Mesenchymal stem cell (in vitro differentiated cells and primary cell): ENCODE measurements at regions not wholly inside any gene's neighbourhood (a gene's known extent, or its start where the extent isn't known, plus 50 kb on each side); places are given as distances from the start of the nearest gene placed in this dataset.
A peak's percentile ranks its signal among the peaks of the same experiment; 100 is the strongest.

ENCODE experiments used
- DNase-seq: peaks from one replicate; pipeline ENCODE4 v3.0.0-alpha.2; 2013
- H2AFZ ChIP-seq: one replicate; pipeline ENCODE4 v1.6.1; 2013; ENCODE audit warnings: low read depth, mild to moderate bottlenecking, control low read depth, inconsistent platforms, low read length, moderate library complexity
- H2AK5ac ChIP-seq: 2 replicates; pipeline ENCODE4 v1.6.1; 2013; ENCODE audit warnings: low read length, moderate library complexity, mild to moderate bottlenecking, inconsistent platforms; ENCODE audit not compliant: severe bottlenecking
- H2BK120ac ChIP-seq: one replicate; pipeline ENCODE4 v1.6.1; 2013; ENCODE audit warnings: low read depth, mild to moderate bottlenecking, inconsistent platforms, low read length, moderate library complexity
- H2BK12ac ChIP-seq, 2 experiments: one replicate each; pipeline ENCODE4 v1.6.1; 2013; ENCODE audit warnings: inconsistent platforms in 2 of 2, low read length in 2 of 2, mild to moderate bottlenecking in 2 of 2, moderate library complexity in 2 of 2, control low read depth in 1 of 2
- H2BK15ac ChIP-seq: one replicate; pipeline ENCODE4 v1.6.1; 2013; ENCODE audit warnings: mild to moderate bottlenecking, low read depth, inconsistent platforms; ENCODE audit not compliant: poor library complexity, severe bottlenecking
- H2BK5ac ChIP-seq: 2 replicates; pipeline ENCODE4 v1.6.1; 2013; ENCODE audit warnings: low read depth, mild to moderate bottlenecking, low read length, control low read depth, inconsistent platforms; ENCODE audit not compliant: poor library complexity, severe bottlenecking
- H3K14ac ChIP-seq, 2 experiments: one replicate each; pipeline ENCODE4 v1.6.1; 2013; ENCODE audit warnings: inconsistent platforms in 2 of 2, low read length in 2 of 2, control low read depth in 1 of 2, mild to moderate bottlenecking in 1 of 2, moderate library complexity in 1 of 2
- H3K18ac ChIP-seq, 2 experiments: one replicate each; pipeline ENCODE4 v1.6.1; 2013; ENCODE audit warnings: inconsistent platforms in 2 of 2, low read length in 2 of 2, control low read depth in 1 of 2, low read depth in 1 of 2, mild to moderate bottlenecking in 1 of 2
- H3K23ac ChIP-seq, 2 experiments: one replicate each; pipeline ENCODE4 v1.6.1; 2013; ENCODE audit warnings: inconsistent platforms in 2 of 2, low read length in 2 of 2, mild to moderate bottlenecking in 2 of 2, moderate library complexity in 2 of 2, control low read depth in 1 of 2
- H3K27ac ChIP-seq: 2 replicates; pipeline ENCODE4 v1.5.1; 2013; ENCODE audit warnings: mild to moderate bottlenecking, moderate library complexity, low read length, control low read depth, inconsistent platforms; ENCODE audit not compliant: poor library complexity, severe bottlenecking
- H3K27me3 ChIP-seq, 2 experiments: 2 replicates each; pipeline versions ENCODE4 v1.6.1 to v1.7.0; 2013; ENCODE audit warnings: low read length in 2 of 2, mild to moderate bottlenecking in 2 of 2, moderate library complexity in 2 of 2, control low read depth in 1 of 2, inconsistent platforms in 1 of 2; ENCODE audit not compliant: control insufficient read depth in 1 of 2, insufficient read depth in 1 of 2
- H3K36me3 ChIP-seq, 2 experiments: 2 replicates each; pipeline versions ENCODE4 v1.6.1 to v1.7.0; 2013; ENCODE audit warnings: low read length in 2 of 2, control low read depth in 1 of 2, inconsistent platforms in 1 of 2, low read depth in 1 of 2, mild to moderate bottlenecking in 1 of 2; ENCODE audit not compliant: insufficient read depth in 2 of 2, control insufficient read depth in 1 of 2
- H3K4ac ChIP-seq, 2 experiments: one replicate each; pipeline ENCODE4 v1.6.1; 2013; ENCODE audit warnings: inconsistent platforms in 2 of 2, low read length in 2 of 2, mild to moderate bottlenecking in 2 of 2, moderate library complexity in 2 of 2, control low read depth in 1 of 2, low read depth in 1 of 2
- H3K4me1 ChIP-seq: 2 replicates; pipeline ENCODE4 v1.6.1; 2013; ENCODE audit warnings: low read depth, low read length, control low read depth; ENCODE audit not compliant: control insufficient read depth, insufficient read depth
- H3K4me2 ChIP-seq: 2 replicates; pipeline ENCODE4 v1.6.1; 2013; ENCODE audit warnings: low read length, mild to moderate bottlenecking, inconsistent platforms; ENCODE audit not compliant: poor library complexity, severe bottlenecking
- H3K4me3 ChIP-seq, 2 experiments: 2 replicates each; pipeline versions ENCODE4 v1.5.1 to v1.7.0; 2013; ENCODE audit warnings: low read length in 2 of 2, mild to moderate bottlenecking in 2 of 2, control low read depth in 1 of 2, low read depth in 1 of 2; ENCODE audit not compliant: insufficient read depth in 1 of 2
- H3K79me1 ChIP-seq: replicated peaks from 2 replicates; pipeline ENCODE4 v1.6.1; 2013; ENCODE audit warnings: mild to moderate bottlenecking, control low read depth, low read length, inconsistent platforms; ENCODE audit not compliant: poor library complexity, severe bottlenecking
- H3K9ac ChIP-seq: 2 replicates; pipeline ENCODE4 v1.7.0; 2013; ENCODE audit warnings: mild to moderate bottlenecking, low read length, moderate library complexity
- H3K9me3 ChIP-seq: 2 replicates; pipeline ENCODE4 v1.7.0; 2013; ENCODE audit warnings: mild to moderate bottlenecking, low read length; ENCODE audit not compliant: control insufficient read depth
- H4K8ac ChIP-seq: one replicate; pipeline ENCODE4 v1.6.1; 2013; ENCODE audit warnings: inconsistent platforms, mild to moderate bottlenecking, low read length, moderate library complexity
- H4K91ac ChIP-seq: one replicate; pipeline ENCODE4 v1.6.1; 2013; ENCODE audit warnings: mild to moderate bottlenecking, low read length, inconsistent platforms
- WGBS: methylation state at CpG from one replicate; pipeline ENCODE4 v1.1.7; 2013; ENCODE audit warnings: mixed read lengths; 5-methylcytosine and 5-hydroxymethylcytosine counted together

- no peak overlapping the region for H3K18ac ChIP-seq
- no peak overlapping the region for H4K8ac ChIP-seq
- H3K36me3 ChIP-seq: no peaks in the 10 kb centered on the region
- peak overlapping the region; percentile 3 for H2AK5ac ChIP-seq
- H2AFZ ChIP-seq: no peak overlapping the region
- H3K9me3 ChIP-seq: peaks cover 11% of the 10 kb centered on the region
- H3K79me1 ChIP-seq: no peaks in the 10 kb centered on the region
- no peak overlapping the region for H3K4me3 ChIP-seq
- no peak overlapping the region for H3K14ac ChIP-seq
- peak overlapping the region in 1 of 2 experiments; percentile 42 for H3K4ac ChIP-seq
- H2BK15ac ChIP-seq: no peak overlapping the region
- H3K9ac ChIP-seq: no peak overlapping the region
- H3K27ac ChIP-seq: no peak overlapping the region
- H3K4me2 ChIP-seq: no peak overlapping the region
- H3K27me3 ChIP-seq: no peaks in the 10 kb centered on the region
- H3K4me1 ChIP-seq: peaks cover 8% of the 10 kb centered on the region
- WGBS: 0% methylated on average over 1 of the region's 1 CpG
- H2BK12ac ChIP-seq: no peak overlapping the region
- H4K91ac ChIP-seq: no peak overlapping the region
- H2BK120ac ChIP-seq: no peak overlapping the region
- H3K23ac ChIP-seq: no peak overlapping the region
- DNase-seq: no peak
- H2BK5ac ChIP-seq: no peak overlapping the region
Observed at GRCh38 chr15:56813995-56814394, 80.7 kb upstream of the ZNF280D start.

- no peak overlapping the region for H3K4me2 ChIP-seq
- no peak overlapping the region for H3K18ac ChIP-seq
- no peak overlapping the region for H2BK15ac ChIP-seq
- peaks cover 21% of the 10 kb centered on the region for H3K9me3 ChIP-seq
- H2BK5ac ChIP-seq: no peak overlapping the region
- H3K79me1 ChIP-seq: no peaks in the 10 kb centered on the region
- H4K8ac ChIP-seq: no peak overlapping the region
- no peak overlapping the region for H3K9ac ChIP-seq
- no peak overlapping the region for H3K4me3 ChIP-seq
- no peak for DNase-seq
- H3K27ac ChIP-seq: no peak overlapping the region
- H3K14ac ChIP-seq: no peak overlapping the region
- H2BK120ac ChIP-seq: no peak overlapping the region
- no peak overlapping the region for H3K4ac ChIP-seq
- no peak overlapping the region for H3K23ac ChIP-seq
- H3K4me1 ChIP-seq: peaks cover 8% of the 10 kb centered on the region
- H3K27me3 ChIP-seq: no peaks in the 10 kb centered on the region
- no peak overlapping the region for H2AK5ac ChIP-seq
- H2BK12ac ChIP-seq: no peak overlapping the region
- H3K36me3 ChIP-seq: no peaks in the 10 kb centered on the region
- H2AFZ ChIP-seq: no peak overlapping the region
- H4K91ac ChIP-seq: no peak overlapping the region
Observed at GRCh38 chr15:56812961-56813360, 79.7 kb upstream of the ZNF280D start.

- H3K23ac ChIP-seq: no peak overlapping the region
- no peak overlapping the region for H2AK5ac ChIP-seq
- no peaks in the 10 kb centered on the region for H3K79me1 ChIP-seq
- H2BK5ac ChIP-seq: no peak overlapping the region
- no peaks in the 10 kb centered on the region for H3K27me3 ChIP-seq
- no peak overlapping the region for H3K4me2 ChIP-seq
- DNase-seq: no peak
- no peak overlapping the region for H4K8ac ChIP-seq
- H3K9me3 ChIP-seq: peaks cover 28% of the 10 kb centered on the region
- peaks cover 8% of the 10 kb centered on the region for H3K4me1 ChIP-seq
- H3K9ac ChIP-seq: no peak overlapping the region
- WGBS: 71% methylated on average over 3 of the region's 3 CpGs
- no peak overlapping the region for H2BK120ac ChIP-seq
- H2BK15ac ChIP-seq: no peak overlapping the region
- H3K14ac ChIP-seq: no peak overlapping the region
- no peak overlapping the region for H3K18ac ChIP-seq
- no peak overlapping the region for H2AFZ ChIP-seq
- no peak overlapping the region for H4K91ac ChIP-seq
- no peak overlapping the region for H3K27ac ChIP-seq
- H3K36me3 ChIP-seq: no peaks in the 10 kb centered on the region
- no peak overlapping the region for H2BK12ac ChIP-seq
- no peak overlapping the region for H3K4me3 ChIP-seq
- no peak overlapping the region for H3K4ac ChIP-seq
Observed at GRCh38 chr15:56812221-56812620, 78.9 kb upstream of the ZNF280D start.

- Histone ChIP-seq H3K4me1 (peaks cover 5% of the 10 kb centered on the region), H3K18ac (no peak overlapping the region), H2AFZ (no peak overlapping the region), H4K8ac (no peak overlapping the region), H3K14ac (no peak overlapping the region), H3K4ac (no peak overlapping the region), H2BK15ac (no peak overlapping the region), H3K9me3 (peaks cover 28% of the 10 kb centered on the region), H3K4me2 (no peak overlapping the region), H2BK5ac (no peak overlapping the region), H4K91ac (no peak overlapping the region), H3K4me3 (no peak overlapping the region), H2BK120ac (no peak overlapping the region), H3K27me3 (no peaks in the 10 kb centered on the region), H3K79me1 (no peaks in the 10 kb centered on the region), H3K23ac (no peak overlapping the region), H2AK5ac (no peak overlapping the region), H3K9ac (no peak overlapping the region), H3K27ac (no peak overlapping the region), H3K36me3 (no peaks in the 10 kb centered on the region), H2BK12ac (no peak overlapping the region)
- 91% methylated on average over 4 of the region's 4 CpGs for WGBS
- no peak for DNase-seq
Observed at GRCh38 chr15:56811586-56811985, 78.3 kb upstream of the ZNF280D start.
